ENCODE measurements at regions not wholly inside any gene's neighbourhood (a gene's known extent, or its start where the extent isn't known, plus 50 kb on each side); places are given as distances from the start of the nearest gene placed in this dataset.

DNA sequence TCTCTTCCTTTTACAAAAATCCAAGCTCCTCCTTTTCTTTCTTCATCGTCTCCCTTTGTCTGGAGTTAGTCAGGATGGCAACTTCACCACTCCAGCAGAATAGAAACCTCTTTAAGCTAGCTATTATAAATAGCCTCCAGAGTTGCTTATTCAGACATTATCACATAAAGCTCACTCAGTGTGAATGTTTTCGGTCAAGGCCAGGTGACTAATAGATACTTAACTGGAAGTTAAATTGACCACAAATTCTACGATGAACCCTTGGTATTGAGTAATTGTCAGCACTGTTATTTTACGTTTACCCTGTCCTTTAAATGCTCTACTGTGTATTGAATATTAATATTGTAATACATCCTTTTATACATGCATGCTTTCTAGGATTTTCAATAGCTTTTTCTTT lies 340.4 kb downstream of the OTUD1 start:
- TF ChIP-seq CTCF (IDR thresholded peaks at IDR 0.05 in 4 of 5, conservative IDR thresholded peaks at IDR 0.05 in 1 of 5), result no peak
- no peak for TF ChIP-seq POLR2A (IDR thresholded peaks at IDR 0.05)

Data from gastrocnemius medialis (tissue), 4 donors.